ENCODE measurements at regions not wholly inside any gene's neighbourhood (a gene's known extent, or its start where the extent isn't known, plus 50 kb on each side); places are given as distances from the start of the nearest gene placed in this dataset.

- TF ChIP-seq, protein P1, sequence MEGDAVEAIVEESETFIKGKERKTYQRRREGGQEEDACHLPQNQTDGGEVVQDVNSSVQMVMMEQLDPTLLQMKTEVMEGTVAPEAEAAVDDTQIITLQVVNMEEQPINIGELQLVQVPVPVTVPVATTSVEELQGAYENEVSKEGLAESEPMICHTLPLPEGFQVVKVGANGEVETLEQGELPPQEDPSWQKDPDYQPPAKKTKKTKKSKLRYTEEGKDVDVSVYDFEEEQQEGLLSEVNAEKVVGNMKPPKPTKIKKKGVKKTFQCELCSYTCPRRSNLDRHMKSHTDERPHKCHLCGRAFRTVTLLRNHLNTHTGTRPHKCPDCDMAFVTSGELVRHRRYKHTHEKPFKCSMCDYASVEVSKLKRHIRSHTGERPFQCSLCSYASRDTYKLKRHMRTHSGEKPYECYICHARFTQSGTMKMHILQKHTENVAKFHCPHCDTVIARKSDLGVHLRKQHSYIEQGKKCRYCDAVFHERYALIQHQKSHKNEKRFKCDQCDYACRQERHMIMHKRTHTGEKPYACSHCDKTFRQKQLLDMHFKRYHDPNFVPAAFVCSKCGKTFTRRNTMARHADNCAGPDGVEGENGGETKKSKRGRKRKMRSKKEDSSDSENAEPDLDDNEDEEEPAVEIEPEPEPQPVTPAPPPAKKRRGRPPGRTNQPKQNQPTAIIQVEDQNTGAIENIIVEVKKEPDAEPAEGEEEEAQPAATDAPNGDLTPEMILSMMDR (IDR thresholded peaks at IDR 0.05) = no peak
- TF ChIP-seq EP300 (IDR thresholded peaks at IDR 0.05) (no peak), POLR2AphosphoS5 (IDR thresholded peaks at IDR 0.05) (no peak), POLR2A (IDR thresholded peaks at IDR 0.05) (no peak)
Measured at GRCh38 chr6:51166914-51167313, 348.2 kb downstream of the TFAP2B start.

Data from suprapubic skin (tissue), 4 donors.